Upper lobe of left lung (tissue), 6 donors: ENCODE measurements at regions not wholly inside any gene's neighbourhood (a gene's known extent, or its start where the extent isn't known, plus 50 kb on each side); places are given as distances from the start of the nearest gene placed in this dataset.

Source experiments
- ATAC-seq, 2 donors: fragments of 200-7000 bp; cut with Tn5 transposase; one replicate each; pipeline ENCODE4 v1.9.1; 2022; ENCODE audit warnings: mild to moderate bottlenecking in 2 of 2, moderate library complexity in 2 of 2; ENCODE audit not compliant: low FRiP score in 2 of 2
- DNase-seq, 2 donors: peaks; one replicate each; pipeline ENCODE4 v3.0.0-alpha.2; 2019 to 2020
- H3K27ac ChIP-seq, 4 donors: fragments of 200-600 bp; sonication (generic); one replicate each; pipeline ENCODE4 v1.5.1; 2016 to 2019
- H3K27me3 ChIP-seq, 4 donors: fragments of 200-600 bp; sonication (generic); one replicate each; pipeline ENCODE4 v1.5.1; 2017 to 2019
- H3K36me3 ChIP-seq, 4 donors: fragments of 200-600 bp; sonication (generic); one replicate each; pipeline ENCODE4 v1.5.1; 2016 to 2019
- H3K4me1 ChIP-seq, 4 donors: fragments of 200-600 bp; sonication (generic); one replicate each; pipeline ENCODE4 v1.5.1; 2018 to 2019
- H3K4me3 ChIP-seq, 4 donors: fragments of 200-600 bp; sonication (generic); one replicate each; pipeline ENCODE4 v1.5.1; 2017 to 2019; ENCODE audit warnings: mild to moderate bottlenecking in 2 of 4, moderate library complexity in 1 of 4
- H3K9me3 ChIP-seq, 4 donors: fragments of 200-600 bp; sonication (generic); one replicate each; pipeline ENCODE4 v1.5.1; 2018 to 2019
- CTCF ChIP-seq, 6 experiments: fragments of 450-650 bp in 4 of 6; fragments of 200-600 bp in 2 of 6; sonication (generic) in 2 of 6; IDR thresholded peaks; one replicate each; pipeline ENCODE4 v1.5.1; 2016 to 2019; ENCODE audit warnings: antibody characterized with exemption in 6 of 6
- EP300 ChIP-seq, 4 donors: sonication (generic); formaldehyde crosslinking; IDR thresholded peaks; one replicate each; pipeline ENCODE4 v1.5.1; 2017; ENCODE audit warnings: antibody characterized with exemption in 4 of 4, control low read depth in 2 of 4
- POLR2A ChIP-seq, 4 donors: fragments of 450-650 bp; IDR thresholded peaks; one replicate each; pipeline ENCODE4 v1.5.1; 2016 to 2017; ENCODE audit warnings: antibody characterized with exemption in 4 of 4, mild to moderate bottlenecking in 2 of 4
- POLR2AphosphoS5 ChIP-seq, 2 donors: sonication (generic); formaldehyde crosslinking; IDR thresholded peaks; one replicate each; pipeline ENCODE4 v1.5.1; 2017; ENCODE audit warnings: antibody characterized with exemption in 2 of 2
- WGBS, 2 donors: methylation state at CpG; one replicate each; pipeline ENCODE4 v1.1.5; 2017 to 2018; 5-methylcytosine and 5-hydroxymethylcytosine counted together
- donor health status: DM: no; HTN: no; CAD: no; lungs with moderate emphysema.
- donor health status: DM: no; HTN: yes; CAD: no; lungs with severe emphysema.

GRCh38 chr20:21574443-21574842 lies 60.6 kb upstream of the NKX2-2 start:
- ATAC-seq (no peak), DNase-seq (no peak)
- TF ChIP-seq EP300 (IDR thresholded peaks at IDR 0.05) (no peak), CTCF (IDR thresholded peaks at IDR 0.05) (no peak), POLR2AphosphoS5 (IDR thresholded peaks at IDR 0.05) (no peak), POLR2A (IDR thresholded peaks at IDR 0.05) (no peak)
- peaks cover 0 to 5% (median 0%) of the 10 kb centered on the region in 4 donors for H3K27me3 ChIP-seq
- WGBS, 2 donors: 64 to 86% methylated on average over 4 to 13 of the region's 13 CpGs
- H3K27ac ChIP-seq: no peak overlapping the region
- no peaks in the 10 kb centered on the region for H3K9me3 ChIP-seq
- no peak overlapping the region for H3K4me3 ChIP-seq
- H3K36me3 ChIP-seq: no peaks in the 10 kb centered on the region
- H3K4me1 ChIP-seq: no peaks in the 10 kb centered on the region

- H3K36me3 ChIP-seq: no peaks in the 10 kb centered on the region
- H3K9me3 ChIP-seq: no peaks in the 10 kb centered on the region
- TF ChIP-seq POLR2A (IDR thresholded peaks at IDR 0.05) (no peak), EP300 (IDR thresholded peaks at IDR 0.05) (no peak), POLR2AphosphoS5 (IDR thresholded peaks at IDR 0.05) (no peak), CTCF (IDR thresholded peaks at IDR 0.05) (no peak)
- H3K4me3 ChIP-seq: no peak overlapping the region
- H3K27me3 ChIP-seq: peaks cover 0 to 7% (median 0%) of the 10 kb centered on the region in 4 donors
- ATAC-seq (no peak), DNase-seq (no peak)
- WGBS, 2 donors: 60 to 61% methylated on average over 5 of the region's 5 CpGs
- H3K27ac ChIP-seq: no peak overlapping the region
- no peaks in the 10 kb centered on the region for H3K4me1 ChIP-seq
These were observed 59.4 kb upstream of the NKX2-2 start for GRCh38 chr20:21573259-21573658.

- no peaks in the 10 kb centered on the region for H3K4me1 ChIP-seq
- 32 to 41% methylated on average over 14 to 15 of the region's 15 CpGs for WGBS, 2 donors
- H3K27me3 ChIP-seq: peaks cover 0 to 7% (median 0%) of the 10 kb centered on the region in 4 donors
- no peak overlapping the region for H3K27ac ChIP-seq
- H3K9me3 ChIP-seq: no peaks in the 10 kb centered on the region
- TF ChIP-seq CTCF (IDR thresholded peaks at IDR 0.05): peak; percentile 37 to 75 (median 65)
- no peak for TF ChIP-seq EP300 (IDR thresholded peaks at IDR 0.05)
- no peaks in the 10 kb centered on the region for H3K36me3 ChIP-seq
- DNase-seq (peak in 1 of 2 donors; percentile 16), ATAC-seq (no peak)
- no peak overlapping the region for H3K4me3 ChIP-seq
These were observed 58.2 kb upstream of the NKX2-2 start for GRCh38 chr20:21571841-21572690.

- no peak overlapping the region for H3K27ac ChIP-seq
- H3K27me3 ChIP-seq: peaks cover 0 to 7% (median 0%) of the 10 kb centered on the region in 4 donors
- H3K9me3 ChIP-seq: no peaks in the 10 kb centered on the region
- no peaks in the 10 kb centered on the region for H3K4me1 ChIP-seq
- no peaks in the 10 kb centered on the region for H3K36me3 ChIP-seq
- H3K4me3 ChIP-seq: no peak overlapping the region
- TF ChIP-seq CTCF (IDR thresholded peaks at IDR 0.05) (no peak), POLR2A (IDR thresholded peaks at IDR 0.05) (no peak), EP300 (IDR thresholded peaks at IDR 0.05) (no peak), POLR2AphosphoS5 (IDR thresholded peaks at IDR 0.05) (no peak)
- ATAC-seq: no peak
- DNase-seq: no peak
- 68 to 75% methylated on average over 6 to 7 of the region's 7 CpGs for WGBS, 2 donors
These were observed 56.6 kb upstream of the NKX2-2 start for GRCh38 chr20:21570285-21570992.
